Tibial nerve (tissue), 3 donors: ENCODE measurements at regions not wholly inside any gene's neighbourhood (a gene's known extent, or its start where the extent isn't known, plus 50 kb on each side); places are given as distances from the start of the nearest gene placed in this dataset.

Source experiments
- CTCF ChIP-seq, 5 experiments: fragments of 200-600 bp in 3 of 5; fragments of 450-650 bp in 2 of 5; sonication (generic) in 3 of 5; IDR thresholded peaks; one replicate each; pipeline ENCODE4 v1.5.1; 2016 to 2019; ENCODE audit warnings: antibody characterized with exemption in 5 of 5, mild to moderate bottlenecking in 3 of 5, moderate library complexity in 2 of 5
- POLR2A ChIP-seq, 2 donors: fragments of 450-650 bp; IDR thresholded peaks; one replicate each; pipeline ENCODE4 v1.6.1; 2017; ENCODE audit warnings: antibody characterized with exemption in 2 of 2, mild to moderate bottlenecking in 2 of 2, moderate library complexity in 2 of 2

- TF ChIP-seq CTCF (IDR thresholded peaks at IDR 0.05) (no peak), POLR2A (IDR thresholded peaks at IDR 0.05) (no peak)
Observed at GRCh38 chr5:9731159-9731558, 101.0 kb upstream of the TAS2R1 start.
